ENCODE measurements at regions not wholly inside any gene's neighbourhood (a gene's known extent, or its start where the extent isn't known, plus 50 kb on each side); places are given as distances from the start of the nearest gene placed in this dataset.

- Histone ChIP-seq H3K27ac (ENCODE audit: poor library complexity, severe bottlenecking) (no peak overlapping the region), H3K4me1 (ENCODE audit: insufficient read depth, poor library complexity, severe bottlenecking) (no peaks in the 10 kb centered on the region), H3K9me3 (ENCODE audit: severe bottlenecking) (no peaks in the 10 kb centered on the region), H3K36me3 (ENCODE audit: low read depth) (no peaks in the 10 kb centered on the region), H3K27me3 (ENCODE audit: insufficient read depth, poor library complexity, severe bottlenecking) (no peaks in the 10 kb centered on the region), H3K4me3 (ENCODE audit: severe bottlenecking) (no peak overlapping the region)
- no peak for ATAC-seq (ENCODE audit: low read depth)
- TF ChIP-seq CTCF (IDR thresholded peaks at IDR 0.05; ENCODE audit: poor library complexity, severe bottlenecking): no peak
- no peak for DNase-seq (ENCODE audit: low spot score)
Measured at GRCh38 chr18:55844382-55844781, 256.4 kb upstream of the TCF4 start.

- Histone ChIP-seq H3K9me3 (ENCODE audit: severe bottlenecking) (no peaks in the 10 kb centered on the region), H3K4me3 (ENCODE audit: severe bottlenecking) (no peak overlapping the region), H3K4me1 (ENCODE audit: insufficient read depth, poor library complexity, severe bottlenecking) (no peaks in the 10 kb centered on the region), H3K27me3 (ENCODE audit: insufficient read depth, poor library complexity, severe bottlenecking) (no peaks in the 10 kb centered on the region), H3K27ac (ENCODE audit: poor library complexity, severe bottlenecking) (no peak overlapping the region), H3K36me3 (ENCODE audit: low read depth) (no peaks in the 10 kb centered on the region)
- ATAC-seq (ENCODE audit: low read depth) (no peak), DNase-seq (ENCODE audit: low spot score) (no peak)
- no peak for TF ChIP-seq CTCF (IDR thresholded peaks at IDR 0.05; ENCODE audit: poor library complexity, severe bottlenecking)
Measured at GRCh38 chr18:55841314-55841713, 253.3 kb upstream of the TCF4 start.

- no peak overlapping the region for H3K4me3 ChIP-seq (ENCODE audit: severe bottlenecking)
- DNase-seq (ENCODE audit: low spot score) (no peak), ATAC-seq (ENCODE audit: low read depth) (no peak)
- H3K27ac ChIP-seq (ENCODE audit: poor library complexity, severe bottlenecking): no peak overlapping the region
- H3K36me3 ChIP-seq (ENCODE audit: low read depth): no peaks in the 10 kb centered on the region
- no peaks in the 10 kb centered on the region for H3K27me3 ChIP-seq (ENCODE audit: insufficient read depth, poor library complexity, severe bottlenecking)
- no peaks in the 10 kb centered on the region for H3K4me1 ChIP-seq (ENCODE audit: insufficient read depth, poor library complexity, severe bottlenecking)
- H3K9me3 ChIP-seq (ENCODE audit: severe bottlenecking): no peaks in the 10 kb centered on the region
- no peak for TF ChIP-seq CTCF (IDR thresholded peaks at IDR 0.05; ENCODE audit: poor library complexity, severe bottlenecking)
Measured at GRCh38 chr18:55840601-55841170, 252.7 kb upstream of the TCF4 start.

- DNase-seq (ENCODE audit: low spot score) (no peak), ATAC-seq (ENCODE audit: low read depth) (no peak)
- no peak for TF ChIP-seq CTCF (IDR thresholded peaks at IDR 0.05; ENCODE audit: poor library complexity, severe bottlenecking)
- Histone ChIP-seq H3K9me3 (ENCODE audit: severe bottlenecking) (no peaks in the 10 kb centered on the region), H3K4me3 (ENCODE audit: severe bottlenecking) (no peak overlapping the region), H3K4me1 (ENCODE audit: insufficient read depth, poor library complexity, severe bottlenecking) (no peaks in the 10 kb centered on the region), H3K36me3 (ENCODE audit: low read depth) (no peaks in the 10 kb centered on the region), H3K27me3 (ENCODE audit: insufficient read depth, poor library complexity, severe bottlenecking) (no peaks in the 10 kb centered on the region), H3K27ac (ENCODE audit: poor library complexity, severe bottlenecking) (no peak overlapping the region)
Measured at GRCh38 chr18:55839343-55839742, 251.4 kb upstream of the TCF4 start.

GRCh38 chr18:55838841-55839240 is 250.8 kb upstream of the TCF4 start:
- Histone ChIP-seq H3K4me1 (ENCODE audit: insufficient read depth, poor library complexity, severe bottlenecking) (peaks cover 2% of the 10 kb centered on the region), H3K27me3 (ENCODE audit: insufficient read depth, poor library complexity, severe bottlenecking) (no peaks in the 10 kb centered on the region), H3K4me3 (ENCODE audit: severe bottlenecking) (no peak overlapping the region), H3K36me3 (ENCODE audit: low read depth) (no peaks in the 10 kb centered on the region), H3K9me3 (ENCODE audit: severe bottlenecking) (no peaks in the 10 kb centered on the region), H3K27ac (ENCODE audit: poor library complexity, severe bottlenecking) (no peak overlapping the region)
- DNase-seq (ENCODE audit: low spot score) (no peak), ATAC-seq (ENCODE audit: low read depth) (no peak; the same call in 2 of the 3 replicates)
- TF ChIP-seq CTCF (IDR thresholded peaks at IDR 0.05; ENCODE audit: poor library complexity, severe bottlenecking): no peak
